ENCODE measurements at regions not wholly inside any gene's neighbourhood (a gene's known extent, or its start where the extent isn't known, plus 50 kb on each side); places are given as distances from the start of the nearest gene placed in this dataset.

GRCh38 chr17:71527311-71527710, 593.5 kb upstream of the SOX9 start:
- Histone ChIP-seq H2BK20ac (ENCODE audit: low read depth, low read length) (no peak overlapping the region), H3K9ac (ENCODE audit: low read depth, low read length) (no peak overlapping the region), H3K18ac (ENCODE audit: low read depth, low read length) (no peak overlapping the region), H2BK120ac (ENCODE audit: low read depth, low read length) (no peak overlapping the region), H3K14ac (replicated peaks; ENCODE audit: low read depth, low read length) (no peak overlapping the region), H3K9me3 (ENCODE audit: control insufficient read depth, insufficient read depth, low read length) (no peaks in the 10 kb centered on the region), H3K79me1 (ENCODE audit: low read depth in 1 of 2, low read length in 2 of 2) (no peaks in the 10 kb centered on the region), H3K4me1 (ENCODE audit: control insufficient read depth, insufficient read depth, low read length) (no peaks in the 10 kb centered on the region; the same call in 1 of the 2 replicates), H3K27me3 (ENCODE audit: control insufficient read depth, insufficient read depth, low read length) (no peaks in the 10 kb centered on the region), H2AK5ac (ENCODE audit: low read depth, low read length) (no peak overlapping the region), H3K23ac (ENCODE audit: low read depth, low read length) (no peak overlapping the region), H3K4ac (ENCODE audit: low read depth, low read length) (no peak overlapping the region), H4K20me1 (ENCODE audit: insufficient read depth, low read length) (no peaks in the 10 kb centered on the region), H2BK5ac (ENCODE audit: low read depth, low read length, poor library complexity, severe bottlenecking) (no peak overlapping the region), H4K5ac (ENCODE audit: low read depth, low read length) (no peak overlapping the region), H3K4me2 (ENCODE audit: low read depth, low read length) (no peak overlapping the region), H2AFZ (replicated peaks; ENCODE audit: low read length, poor library complexity) (no peak overlapping the region), H4K91ac (ENCODE audit: insufficient read depth, low read depth, low read length) (no peak overlapping the region), H4K8ac (ENCODE audit: low read depth in 2 of 2, low read length in 2 of 2) (no peak overlapping the region), H3K56ac (ENCODE audit: extremely low read depth, insufficient read depth, low read length) (no peak overlapping the region), H3K4me3 (ENCODE audit: insufficient read depth, low read depth, low read length) (no peak overlapping the region), H2BK15ac (ENCODE audit: low read depth, low read length) (no peak overlapping the region), H3K9me1 (ENCODE audit: insufficient read depth, low read length) (no peaks in the 10 kb centered on the region), H3K36me3 (ENCODE audit: control insufficient read depth, insufficient read depth, low read length) (no peaks in the 10 kb centered on the region), H3K27ac (ENCODE audit: insufficient read depth, low read length) (no peak overlapping the region), H2AK9ac (replicated peaks; ENCODE audit: low read depth, low read length, poor library complexity) (no peak overlapping the region)
- no CpG with 5 or more reads among the region's 6 CpGs for WGBS, 2 experiments (ENCODE audit: extremely low coverage in 2 of 2, insufficient read length in 1 of 2)
- ATAC-seq (ENCODE audit: low read depth): no peak
- CTCF ChIA-PET: no interaction called here
- intact Hi-C loops (cut with micrococcal nuclease): no loop called here
- BruUV-seq (replicated peaks): no TSS peak
- POLR2A ChIA-PET (ENCODE audit: unreplicated experiment): no interaction called here
- dilution Hi-C loops (cut with HindIII; ENCODE audit: low sequenced_read_pairs, unreplicated experiment): no loop called here
- no peak for TF ChIP-seq USF2 (IDR thresholded peaks at IDR 0.05; ENCODE audit: low read depth, low read length)
- TF ChIP-seq CTCF (conservative IDR thresholded peaks at IDR 0.05; ENCODE audit: low read depth, low read length): no peak
- TF ChIP-seq RFX5 (IDR thresholded peaks at IDR 0.05; ENCODE audit: low read depth, low read length): no peak
- no peak for TF ChIP-seq RAD21 (IDR thresholded peaks at IDR 0.05; ENCODE audit: low read length)
- no peak for TF ChIP-seq POLR2A (IDR thresholded peaks at IDR 0.05; ENCODE audit: low read depth, low read length)
- TF ChIP-seq MXI1 (IDR thresholded peaks at IDR 0.05; ENCODE audit: borderline replicate concordance, low read depth, low read length): no peak
- no peak for TF ChIP-seq FOS (IDR thresholded peaks at IDR 0.05; ENCODE audit: low read depth, low read length)
- no peak for TF ChIP-seq NFE2L2 (IDR thresholded peaks at IDR 0.05; ENCODE audit: low read depth, low read length)
- no peak for TF ChIP-seq MAZ (IDR thresholded peaks at IDR 0.05; ENCODE audit: borderline replicate concordance, low read depth, low read length)
- TF ChIP-seq BHLHE40 (IDR thresholded peaks at IDR 0.05; ENCODE audit: low read depth, low read length): no peak
- TF ChIP-seq CEBPB (IDR thresholded peaks at IDR 0.05; ENCODE audit: low read depth, low read length): no peak
- TF ChIP-seq SMC3 (IDR thresholded peaks at IDR 0.05; ENCODE audit: low read depth, low read length): no peak
- TF ChIP-seq ELK1 (IDR thresholded peaks at IDR 0.05; ENCODE audit: borderline replicate concordance, low read depth, low read length): no peak
- no peak for TF ChIP-seq CHD1 (IDR thresholded peaks at IDR 0.05; ENCODE audit: low read depth, low read length)
- no peak for TF ChIP-seq RCOR1 (IDR thresholded peaks at IDR 0.05; ENCODE audit: insufficient replicate concordance, low read length)
- no peak for TF ChIP-seq MAFK (IDR thresholded peaks at IDR 0.05; ENCODE audit: low read depth, low read length)
- in situ Hi-C loops (cut with MboI; ENCODE audit: low sequenced_read_pairs): no loop called here
- DNase-seq: peak; percentile 24

All from IMR-90 (cell line).